IPS DF 6.9 (cell line): ENCODE measurements at regions not wholly inside any gene's neighbourhood (a gene's known extent, or its start where the extent isn't known, plus 50 kb on each side); places are given as distances from the start of the nearest gene placed in this dataset.

Experiments
- DNase-seq: peaks from one replicate; pipeline ENCODE4 v3.0.0-alpha.2; 2013; ENCODE audit warnings: low read depth, low spot score
- H3K27ac ChIP-seq: one replicate; pipeline ENCODE4 v1.5.1; 2013; ENCODE audit warnings: low read length, control low read depth
- H3K27me3 ChIP-seq: 2 replicates; pipeline ENCODE4 v1.6.1; 2013; ENCODE audit warnings: mild to moderate bottlenecking, low read length; ENCODE audit not compliant: control insufficient read depth, insufficient read depth
- H3K36me3 ChIP-seq: 2 replicates; pipeline ENCODE4 v1.6.1; 2013; ENCODE audit warnings: low read length; ENCODE audit not compliant: control insufficient read depth, insufficient read depth
- H3K4me1 ChIP-seq: 2 replicates; pipeline ENCODE4 v1.6.1; 2013; ENCODE audit warnings: low read length; ENCODE audit not compliant: control insufficient read depth, insufficient read depth
- H3K4me3 ChIP-seq: 2 replicates; pipeline ENCODE4 v1.5.1; 2013; ENCODE audit warnings: mild to moderate bottlenecking, low read length
- H3K9me3 ChIP-seq: 2 replicates; pipeline ENCODE4 v1.6.1; 2013; ENCODE audit warnings: low read length, inconsistent platforms; ENCODE audit not compliant: control insufficient read depth, insufficient read depth
- WGBS: extraction: QIAGEN DNeasy Blood & Tissue Kit; methylation state at CpG from one replicate; pipeline ENCODE4 v1.1.7; 2013; ENCODE audit warnings: mixed read lengths, missing lambda C conversion rate; ENCODE audit not compliant: insufficient read length, insufficient coverage; 5-methylcytosine and 5-hydroxymethylcytosine counted together

DNA sequence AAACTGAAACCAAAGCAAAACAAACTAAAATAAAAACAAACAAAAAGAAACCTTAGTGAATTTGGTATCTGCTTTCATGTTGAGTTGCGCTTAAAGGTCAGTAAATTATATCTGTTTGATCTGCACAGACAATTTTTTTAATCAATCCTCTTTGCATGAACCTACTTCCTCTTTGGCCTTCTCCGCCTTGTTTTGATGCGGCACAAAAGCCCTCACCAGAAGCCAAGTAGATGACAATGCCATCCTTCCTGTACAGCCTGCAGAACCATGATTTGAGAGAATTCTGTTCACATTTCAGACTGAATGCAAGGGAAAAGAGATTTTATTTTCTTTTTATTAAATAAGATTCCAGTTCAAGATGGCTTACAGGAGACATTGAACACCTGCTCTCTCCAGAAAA is 473.6 kb upstream of the FTMT start:
- Histone ChIP-seq H3K27ac (no peak overlapping the region), H3K27me3 (no peaks in the 10 kb centered on the region), H3K36me3 (no peaks in the 10 kb centered on the region), H3K4me3 (no peak overlapping the region), H3K9me3 (no peaks in the 10 kb centered on the region), H3K4me1 (no peaks in the 10 kb centered on the region)
- no CpG with 5 or more reads among the region's 3 CpGs for WGBS
- DNase-seq, result no peak

DNA sequence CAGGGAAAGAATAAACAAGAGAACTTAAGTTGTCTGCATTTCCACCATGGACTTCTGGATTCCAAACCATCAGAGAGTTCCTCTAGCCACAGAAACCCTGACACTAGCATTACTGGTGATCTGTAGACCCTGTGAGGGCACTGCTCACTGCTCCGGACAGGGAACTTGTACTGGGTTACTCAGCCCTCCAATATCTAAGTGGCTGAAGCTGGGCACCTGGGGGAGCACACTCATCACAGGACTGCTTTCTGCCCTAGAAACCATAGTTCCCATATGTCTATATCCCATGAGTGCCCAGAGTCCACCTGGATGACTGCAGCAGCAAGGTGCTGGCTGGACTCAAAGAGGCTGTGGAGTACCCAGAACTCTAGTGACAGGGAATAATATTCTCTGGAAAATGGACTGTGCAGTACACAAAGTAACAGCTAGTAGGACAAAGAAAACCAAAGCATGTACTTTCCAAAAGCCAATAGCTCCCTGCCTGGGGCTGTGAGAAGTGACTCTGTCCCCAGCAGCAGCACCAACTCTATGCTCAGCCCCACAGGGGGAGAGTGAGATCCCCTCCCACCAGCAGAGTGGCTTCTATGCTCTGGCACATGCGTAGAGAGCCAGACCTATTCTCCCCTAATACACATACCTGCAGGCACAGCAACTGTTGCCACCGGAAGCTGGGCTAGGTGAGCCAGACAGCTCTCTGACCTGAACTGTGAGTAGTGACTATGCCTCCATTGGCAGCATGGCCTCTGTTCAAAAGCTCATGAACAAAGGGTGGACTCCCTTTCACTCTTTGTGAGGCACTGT is 472.9 kb upstream of the FTMT start:
- H3K27ac ChIP-seq, result no peak overlapping the region
- H3K9me3 ChIP-seq, result no peaks in the 10 kb centered on the region
- no peaks in the 10 kb centered on the region for H3K27me3 ChIP-seq
- no peak for DNase-seq
- H3K4me1 ChIP-seq, result no peaks in the 10 kb centered on the region
- no CpG with 5 or more reads among the region's 3 CpGs for WGBS
- no peaks in the 10 kb centered on the region for H3K36me3 ChIP-seq
- H3K4me3 ChIP-seq, result no peak overlapping the region

DNA sequence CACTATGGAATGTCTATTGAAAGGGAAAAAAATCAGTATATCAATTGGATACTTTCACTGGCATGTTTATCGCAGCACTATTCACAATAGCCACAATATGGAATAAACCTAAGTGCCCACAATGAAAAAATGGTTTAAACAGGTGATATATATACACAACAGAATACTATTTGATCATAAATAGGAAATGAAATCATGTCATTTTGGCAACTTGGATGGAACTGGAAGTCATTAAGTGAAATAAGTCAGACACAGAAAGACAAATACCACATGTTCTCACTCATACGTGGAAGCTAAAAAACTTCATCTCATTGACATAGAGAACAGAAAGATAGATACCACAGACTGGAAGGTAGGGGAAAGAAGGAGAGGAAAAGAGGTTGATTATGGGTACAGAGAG is 471.6 kb upstream of the FTMT start:
- H3K36me3 ChIP-seq, result no peaks in the 10 kb centered on the region
- no CpG with 5 or more reads among the region's 2 CpGs for WGBS
- H3K27ac ChIP-seq, result no peak overlapping the region
- H3K27me3 ChIP-seq, result no peaks in the 10 kb centered on the region
- H3K4me1 ChIP-seq, result no peaks in the 10 kb centered on the region
- no peak for DNase-seq
- H3K9me3 ChIP-seq, result no peaks in the 10 kb centered on the region
- H3K4me3 ChIP-seq, result no peak overlapping the region

DNA sequence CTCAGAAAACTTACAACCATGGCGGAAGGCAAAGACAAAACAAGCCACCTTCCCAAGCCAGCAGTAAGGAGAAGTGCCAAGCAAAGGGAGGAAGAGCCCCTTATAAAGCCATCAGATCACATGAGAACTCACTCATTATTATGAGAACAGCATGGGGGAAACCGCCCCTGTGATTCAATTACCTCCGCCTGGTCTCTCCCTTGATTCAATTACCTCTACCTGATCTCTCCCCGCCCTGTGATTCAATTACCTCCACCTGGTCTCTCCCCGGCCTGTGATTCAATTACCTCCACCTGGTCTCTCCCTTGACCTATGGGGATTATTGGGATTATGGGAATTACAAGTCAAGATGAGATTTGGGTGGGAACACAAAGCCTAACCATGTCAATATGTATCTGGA is 467.3 kb upstream of the FTMT start:
- Histone ChIP-seq H3K36me3 (no peaks in the 10 kb centered on the region), H3K27me3 (no peaks in the 10 kb centered on the region), H3K9me3 (no peaks in the 10 kb centered on the region), H3K27ac (no peak overlapping the region), H3K4me1 (no peaks in the 10 kb centered on the region), H3K4me3 (no peak overlapping the region)
- no CpG with 5 or more reads among the region's 5 CpGs for WGBS
- DNase-seq, result no peak

DNA sequence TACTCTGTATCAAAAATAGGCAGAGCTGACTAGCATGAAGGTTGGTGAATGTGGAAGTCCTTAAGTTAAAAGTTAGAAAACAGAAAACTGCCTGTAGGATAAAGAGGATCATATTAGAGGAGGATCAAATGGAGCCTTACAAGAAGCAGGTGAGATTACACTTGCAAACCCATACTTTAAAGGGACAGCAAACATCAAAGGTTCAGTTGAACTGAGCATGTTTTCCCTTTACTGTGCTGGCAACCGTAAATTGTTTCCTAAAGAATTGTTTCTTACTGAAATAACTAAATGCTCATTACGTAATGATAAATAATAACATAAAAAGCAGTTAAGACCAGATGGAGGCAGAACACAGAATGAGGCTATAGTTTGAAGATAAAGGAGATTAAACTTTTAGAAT is 465.3 kb upstream of the FTMT start:
- Histone ChIP-seq H3K27ac (no peak overlapping the region), H3K9me3 (no peaks in the 10 kb centered on the region), H3K4me1 (no peaks in the 10 kb centered on the region), H3K27me3 (no peaks in the 10 kb centered on the region), H3K36me3 (no peaks in the 10 kb centered on the region), H3K4me3 (no peak overlapping the region)
- no peak for DNase-seq
- WGBS, result no CpG with 5 or more reads among the region's 2 CpGs

DNA sequence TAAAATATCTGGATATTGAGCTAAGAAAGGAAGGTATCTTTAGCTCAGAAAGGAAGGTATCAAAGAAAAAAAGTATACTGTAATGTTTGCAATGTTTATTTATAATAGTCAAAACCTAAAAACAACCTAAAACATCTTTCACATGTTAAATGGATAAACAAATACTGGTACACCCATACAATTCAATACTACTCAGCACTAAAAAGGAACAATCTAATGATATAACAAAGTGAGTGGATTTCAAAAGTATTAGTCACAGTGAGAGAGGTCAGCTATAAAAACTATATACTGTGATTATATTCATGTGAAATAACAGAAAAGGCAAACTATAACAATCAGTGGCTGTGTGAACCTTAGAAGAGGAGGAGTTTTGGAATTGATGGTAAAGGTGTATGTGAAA is 455.0 kb upstream of the FTMT start:
- Histone ChIP-seq H3K4me3 (no peak overlapping the region), H3K9me3 (no peaks in the 10 kb centered on the region), H3K27me3 (no peaks in the 10 kb centered on the region), H3K4me1 (no peaks in the 10 kb centered on the region), H3K36me3 (no peaks in the 10 kb centered on the region), H3K27ac (no peak overlapping the region)
- no peak for DNase-seq

DNA sequence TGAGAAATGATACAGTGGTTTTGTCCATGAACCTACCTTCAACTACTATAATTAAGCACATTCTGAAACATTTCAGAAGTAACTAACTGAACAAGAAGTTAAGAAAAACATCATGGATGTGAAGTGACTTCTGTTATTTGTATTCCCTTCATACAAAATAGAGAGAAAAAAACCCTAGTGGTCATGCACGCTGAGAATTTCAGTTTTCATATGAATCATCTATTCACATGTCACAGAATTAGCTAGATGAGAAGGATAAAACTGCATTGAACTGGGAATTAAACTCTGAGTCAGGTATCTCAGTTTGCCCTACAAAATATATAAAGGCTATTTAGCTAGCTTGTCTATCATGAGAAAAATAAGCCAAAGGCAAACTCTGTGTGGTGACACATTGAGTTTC is 451.8 kb upstream of the FTMT start:
- no peaks in the 10 kb centered on the region for H3K9me3 ChIP-seq
- no CpG with 5 or more reads among the region's 1 CpG for WGBS
- no peak for DNase-seq

DNA sequence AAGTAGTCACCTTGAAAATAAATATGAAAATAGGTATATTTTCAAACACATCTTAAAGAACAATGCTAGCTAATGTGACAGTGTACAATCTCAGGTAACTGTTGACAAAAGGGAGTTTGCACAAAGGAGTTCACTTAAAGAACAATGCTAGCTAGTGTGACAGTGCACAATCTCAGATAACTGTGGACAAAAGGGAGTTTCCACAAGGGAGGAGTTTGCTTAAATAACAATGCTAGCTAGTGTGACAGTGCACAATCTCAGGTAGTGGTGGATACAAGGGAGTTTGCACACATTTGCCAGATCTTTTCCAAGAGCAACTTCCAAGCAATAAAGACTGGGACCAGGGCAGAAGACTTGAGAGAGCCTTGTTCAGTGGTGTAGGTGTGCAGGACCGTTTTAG is 442.9 kb upstream of the FTMT start:
- Histone ChIP-seq H3K4me3 (no peak overlapping the region), H3K27ac (no peak overlapping the region), H3K27me3 (no peaks in the 10 kb centered on the region), H3K4me1 (no peaks in the 10 kb centered on the region; the same call in 1 of the 2 replicates), H3K36me3 (no peaks in the 10 kb centered on the region), H3K9me3 (no peaks in the 10 kb centered on the region)
- DNase-seq, result no peak
- no CpG with 5 or more reads among the region's 1 CpG for WGBS

More for the DNA sequence above, 451.8 kb upstream of the FTMT start:
- Histone ChIP-seq H3K36me3 (no peaks in the 10 kb centered on the region), H3K27ac (no peak overlapping the region), H3K4me3 (no peak overlapping the region), H3K4me1 (no peaks in the 10 kb centered on the region), H3K27me3 (no peaks in the 10 kb centered on the region)

DNA sequence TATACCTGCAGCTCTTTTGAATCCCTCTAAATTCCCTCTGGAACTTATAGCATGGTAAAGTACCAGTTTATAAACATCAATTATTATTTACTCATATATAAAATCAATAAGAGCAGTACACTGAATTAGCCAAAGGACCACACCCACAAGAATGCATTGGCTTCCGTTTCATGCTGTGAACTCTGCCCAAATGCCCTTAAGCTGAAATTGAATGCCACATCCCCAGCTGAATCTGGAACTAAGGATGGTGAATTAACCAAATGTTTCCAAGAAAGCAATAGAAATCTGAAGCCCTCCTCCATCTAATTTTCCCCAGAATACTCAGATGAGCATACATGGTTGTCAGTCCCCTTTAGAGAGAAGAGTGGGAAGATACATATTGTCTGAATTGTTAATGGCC is 436.4 kb upstream of the FTMT start:
- no peaks in the 10 kb centered on the region for H3K27me3 ChIP-seq
- H3K27ac ChIP-seq, result no peak overlapping the region
- DNase-seq, result no peak
- H3K4me3 ChIP-seq, result no peak overlapping the region
- H3K4me1 ChIP-seq, result no peaks in the 10 kb centered on the region
- no peaks in the 10 kb centered on the region for H3K36me3 ChIP-seq
- no peaks in the 10 kb centered on the region for H3K9me3 ChIP-seq
- WGBS, result no CpG with 5 or more reads among the region's 1 CpG

DNA sequence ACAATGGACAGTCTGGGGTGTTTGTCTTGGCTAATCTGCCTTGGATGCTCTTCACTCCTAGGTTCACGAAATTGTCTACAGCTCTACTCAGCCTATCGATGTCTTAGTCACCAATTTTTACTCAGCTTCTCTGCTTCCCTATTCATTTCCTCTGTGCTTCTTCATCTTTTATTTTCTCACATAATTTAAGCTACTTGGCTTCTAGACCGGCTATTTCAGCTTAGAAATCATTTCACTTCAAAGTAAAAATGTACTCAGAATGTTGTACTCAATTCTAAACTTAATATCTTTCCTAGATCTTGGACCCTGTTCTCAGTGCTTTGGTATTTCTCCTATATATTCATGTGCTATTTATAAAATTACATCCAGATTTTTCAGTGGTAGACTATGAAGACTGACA is 430.0 kb upstream of the FTMT start:
- no peak overlapping the region for H3K27ac ChIP-seq
- no peaks in the 10 kb centered on the region for H3K27me3 ChIP-seq
- no peak overlapping the region for H3K4me3 ChIP-seq
- H3K9me3 ChIP-seq, result no peaks in the 10 kb centered on the region
- WGBS, result no CpG with 5 or more reads among the region's 3 CpGs
- H3K4me1 ChIP-seq, result no peaks in the 10 kb centered on the region
- no peaks in the 10 kb centered on the region for H3K36me3 ChIP-seq
- no peak for DNase-seq

DNA sequence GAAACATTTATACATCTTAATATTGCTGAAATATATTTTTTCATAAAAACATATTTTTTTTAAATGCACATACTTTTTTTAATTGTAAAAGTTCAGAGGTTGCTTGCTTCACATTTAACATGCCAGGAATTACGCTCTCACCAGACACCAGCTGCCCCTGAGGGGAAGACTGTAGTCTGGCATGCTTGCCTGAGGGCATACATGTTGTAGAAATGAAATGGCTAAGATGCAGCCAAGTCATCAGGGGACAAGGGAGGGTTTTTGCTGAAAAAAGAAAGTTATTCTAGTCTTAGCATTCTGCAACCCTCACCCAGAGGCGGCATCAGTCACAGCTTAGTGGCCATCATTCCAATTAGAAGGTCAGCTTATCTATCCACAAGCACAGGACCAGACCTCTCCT is 426.7 kb upstream of the FTMT start:
- no peak overlapping the region for H3K4me3 ChIP-seq
- no peaks in the 10 kb centered on the region for H3K9me3 ChIP-seq
- no peaks in the 10 kb centered on the region for H3K36me3 ChIP-seq
- no peak for DNase-seq
- H3K27ac ChIP-seq, result no peak overlapping the region
- H3K27me3 ChIP-seq, result no peaks in the 10 kb centered on the region
- no peaks in the 10 kb centered on the region for H3K4me1 ChIP-seq
- no CpG with 5 or more reads among the region's 2 CpGs for WGBS
